GM23248 (cell line): ENCODE measurements at regions not wholly inside any gene's neighbourhood (a gene's known extent, or its start where the extent isn't known, plus 50 kb on each side); places are given as distances from the start of the nearest gene placed in this dataset.

Experiments
- DNase-seq: peaks from one replicate; pipeline ENCODE4 v3.0.0-alpha.2; 2015
- H2AFZ ChIP-seq: fragments of 200-600 bp; sonication (generic); 2 replicates; pipeline ENCODE4 v1.6.1; 2016; ENCODE audit warnings: antibody characterized with exemption
- H3F3A ChIP-seq: fragments of 200-600 bp; sonication (generic); 2 replicates; pipeline ENCODE4 v1.6.1; 2016; ENCODE audit warnings: mild to moderate bottlenecking, antibody characterized with exemption, mixed run types; ENCODE audit not compliant: insufficient read depth
- H3K27ac ChIP-seq: fragments of 200-600 bp; sonication (generic); 2 replicates; pipeline ENCODE4 v1.5.1; 2016; ENCODE audit warnings: mild to moderate bottlenecking
- H3K27me3 ChIP-seq: fragments of 200-600 bp; sonication (generic); replicated peaks from 2 replicates; pipeline ENCODE4 v1.6.1; 2016; ENCODE audit warnings: mild to moderate bottlenecking; ENCODE audit not compliant: insufficient read depth
- H3K36me3 ChIP-seq: fragments of 200-600 bp; sonication (generic); 2 replicates; pipeline ENCODE4 v1.6.1; 2016; ENCODE audit warnings: low read depth, mild to moderate bottlenecking
- H3K4me1 ChIP-seq: fragments of 200-600 bp; sonication (generic); 2 replicates; pipeline ENCODE4 v1.6.1; 2016; ENCODE audit warnings: mild to moderate bottlenecking; ENCODE audit not compliant: insufficient read depth
- H3K4me2 ChIP-seq: fragments of 200-600 bp; sonication (generic); one replicate; pipeline ENCODE4 v1.6.1; 2016; ENCODE audit warnings: mild to moderate bottlenecking; ENCODE audit not compliant: unreplicated experiment
- H3K4me3 ChIP-seq: fragments of 200-600 bp; sonication (generic); 2 replicates; pipeline ENCODE4 v1.5.1; 2016; ENCODE audit warnings: mild to moderate bottlenecking
- H3K79me2 ChIP-seq: fragments of 200-600 bp; sonication (generic); 2 replicates; pipeline ENCODE4 v1.6.1; 2016; ENCODE audit warnings: mild to moderate bottlenecking; ENCODE audit not compliant: insufficient read depth
- H3K9ac ChIP-seq: fragments of 200-600 bp; sonication (generic); 2 replicates; pipeline ENCODE4 v1.6.1; 2016; ENCODE audit warnings: mild to moderate bottlenecking
- H3K9me2 ChIP-seq: fragments of 200-600 bp; sonication (generic); 2 replicates; pipeline ENCODE4 v1.6.1; 2016; ENCODE audit warnings: mixed run types, mild to moderate bottlenecking, moderate library complexity; ENCODE audit not compliant: insufficient read depth
- H3K9me3 ChIP-seq: fragments of 200-600 bp; sonication (generic); one replicate; pipeline ENCODE4 v1.6.1; 2017; ENCODE audit warnings: low read depth
- H4K20me1 ChIP-seq: fragments of 200-600 bp; sonication (generic); 2 replicates; pipeline ENCODE4 v1.6.0; 2016; ENCODE audit not compliant: insufficient read depth
- EZH2 ChIP-seq: fragments of 200-600 bp; sonication (generic); IDR thresholded peaks from 2 replicates; pipeline ENCODE4 v1.6.1; 2018; ENCODE audit warnings: antibody characterized with exemption, mild to moderate bottlenecking; ENCODE audit not compliant: insufficient read depth, poor library complexity, severe bottlenecking
- EZH2phosphoT487 ChIP-seq: fragments of 200-600 bp; sonication (generic); IDR thresholded peaks from 2 replicates; pipeline ENCODE4 v1.6.1; 2018; ENCODE audit warnings: antibody characterized with exemption, moderate library complexity, mild to moderate bottlenecking, low read depth; ENCODE audit not compliant: insufficient read depth
- WGBS, 2 experiments: methylation state at CpG; one replicate each; pipeline ENCODE4 v1.1.6; 2015 to 2017; ENCODE audit warnings: low lambda C conversion rate in 2 of 2, low coverage in 1 of 2; ENCODE audit errors: missing lambda C conversion rate in 2 of 2; 5-methylcytosine and 5-hydroxymethylcytosine counted together
- in situ Hi-C: fragments of 300-500 bp; cut with MboI; formaldehyde crosslinking; loops from 2 replicates; pipeline ENCODE4 v1.15.0; 2020

DNA sequence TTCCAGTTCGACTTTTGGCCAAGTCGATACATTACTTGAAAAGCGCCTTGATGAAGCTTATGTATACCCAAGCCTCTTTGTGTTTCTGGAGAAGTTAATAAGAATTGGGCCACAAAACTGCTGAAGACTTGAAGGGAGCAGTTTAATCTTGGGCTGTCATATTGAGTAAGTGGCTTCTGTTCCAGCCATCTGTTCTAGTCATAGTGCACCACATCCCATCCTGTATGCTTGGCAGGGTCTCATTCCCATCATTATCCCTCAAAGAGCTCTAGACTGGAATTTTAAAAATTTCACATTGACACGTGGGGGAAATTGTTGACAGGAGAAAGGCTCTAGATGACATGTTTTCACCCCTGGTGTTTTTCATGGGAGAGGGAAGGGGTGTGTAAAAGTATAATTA is 196.6 kb upstream of the PLPP4 start:
- no peaks in the 10 kb centered on the region for H3F3A ChIP-seq
- H3K4me1 ChIP-seq: no peaks in the 10 kb centered on the region
- no peak overlapping the region for H3K4me3 ChIP-seq
- no peak overlapping the region for H3K27ac ChIP-seq
- no peaks in the 10 kb centered on the region for H3K9me3 ChIP-seq
- TF ChIP-seq EZH2 (no peak), EZH2phosphoT487 (no peak)
- H3K4me2 ChIP-seq: no peak overlapping the region
- no peaks in the 10 kb centered on the region for H3K36me3 ChIP-seq
- H4K20me1 ChIP-seq: no peaks in the 10 kb centered on the region
- H3K9me2 ChIP-seq: no peaks in the 10 kb centered on the region
- WGBS, 2 experiments: 17 to 28% methylated on average over 4 of the region's 4 CpGs
- H3K79me2 ChIP-seq: no peaks in the 10 kb centered on the region
- H3K27me3 ChIP-seq: no peaks in the 10 kb centered on the region
- H2AFZ ChIP-seq: no peak overlapping the region
- no peak overlapping the region for H3K9ac ChIP-seq
- in situ Hi-C loops: no loop called here
- DNase-seq: no peak

GRCh38 chr10:120262857-120263547 is 194.0 kb upstream of the PLPP4 start:
- peak; percentile 24 for DNase-seq
- no peak overlapping the region for H3K9ac ChIP-seq
- no peak overlapping the region for H3K4me2 ChIP-seq
- H3K79me2 ChIP-seq: no peaks in the 10 kb centered on the region
- no peaks in the 10 kb centered on the region for H3F3A ChIP-seq
- H4K20me1 ChIP-seq: no peaks in the 10 kb centered on the region
- WGBS, 2 experiments: 9 to 15% methylated on average over 1 of the region's 1 CpG
- H3K4me3 ChIP-seq: no peak overlapping the region
- H2AFZ ChIP-seq: no peak overlapping the region
- no peak for TF ChIP-seq EZH2phosphoT487
- no peaks in the 10 kb centered on the region for H3K9me3 ChIP-seq
- no peaks in the 10 kb centered on the region for H3K9me2 ChIP-seq
- no peaks in the 10 kb centered on the region for H3K27me3 ChIP-seq
- H3K36me3 ChIP-seq: no peaks in the 10 kb centered on the region
- H3K27ac ChIP-seq: no peak overlapping the region
- in situ Hi-C loops: no loop called here
- H3K4me1 ChIP-seq: no peaks in the 10 kb centered on the region

- 29 to 34% methylated on average over 3 of the region's 3 CpGs for WGBS, 2 experiments
- H3K4me3 ChIP-seq: no peak overlapping the region
- no peak for DNase-seq
- H3K27me3 ChIP-seq: no peaks in the 10 kb centered on the region
- in situ Hi-C loops: no loop called here
- TF ChIP-seq EZH2phosphoT487 (no peak), EZH2 (no peak)
- H2AFZ ChIP-seq: no peak overlapping the region
- H3K9ac ChIP-seq: no peak overlapping the region
- H3K9me2 ChIP-seq: no peaks in the 10 kb centered on the region
- no peaks in the 10 kb centered on the region for H3F3A ChIP-seq
- H3K4me2 ChIP-seq: no peak overlapping the region
- H4K20me1 ChIP-seq: no peaks in the 10 kb centered on the region
- no peaks in the 10 kb centered on the region for H3K9me3 ChIP-seq
- H3K27ac ChIP-seq: no peak overlapping the region
- no peaks in the 10 kb centered on the region for H3K79me2 ChIP-seq
- H3K36me3 ChIP-seq: no peaks in the 10 kb centered on the region
- H3K4me1 ChIP-seq: no peaks in the 10 kb centered on the region
Measured at GRCh38 chr10:120266022-120266421, 191.0 kb upstream of the PLPP4 start.

DNA sequence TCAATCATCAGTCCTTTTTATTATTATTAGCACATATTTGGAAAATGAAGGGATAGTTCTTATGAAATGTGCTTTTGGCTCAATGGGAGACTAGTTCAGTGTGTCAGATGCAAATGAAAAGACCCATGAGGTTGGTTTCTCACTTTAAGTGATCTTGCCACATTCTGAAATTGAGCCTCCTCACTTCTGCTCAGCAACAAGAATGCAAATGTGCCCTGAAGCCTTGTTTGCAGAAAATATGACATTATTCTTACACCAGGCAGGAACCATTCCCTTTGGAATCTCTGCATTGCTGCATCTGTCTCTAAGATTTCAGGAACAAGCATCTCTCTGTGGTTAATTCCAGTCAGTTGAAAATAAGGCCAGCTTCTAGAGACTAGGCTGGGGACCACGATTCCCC is 186.1 kb upstream of the PLPP4 start:
- Histone ChIP-seq H3K36me3 (no peaks in the 10 kb centered on the region), H3F3A (no peaks in the 10 kb centered on the region), H4K20me1 (no peaks in the 10 kb centered on the region), H3K4me2 (no peak overlapping the region), H3K27ac (no peak overlapping the region), H3K9me3 (no peaks in the 10 kb centered on the region), H3K27me3 (no peaks in the 10 kb centered on the region), H3K9ac (no peak overlapping the region), H2AFZ (no peak overlapping the region), H3K9me2 (no peaks in the 10 kb centered on the region), H3K4me3 (no peak overlapping the region), H3K4me1 (no peaks in the 10 kb centered on the region), H3K79me2 (no peaks in the 10 kb centered on the region)
- WGBS, 2 experiments: 5 to 13% methylated on average over 1 of the region's 1 CpG
- no peak for TF ChIP-seq EZH2
- in situ Hi-C loops: no loop called here
- no peak for DNase-seq

GRCh38 chr10:120271696-120272095 is 185.3 kb upstream of the PLPP4 start:
- Histone ChIP-seq H3K79me2 (no peaks in the 10 kb centered on the region), H3K9ac (no peak overlapping the region), H3K4me2 (no peak overlapping the region), H3K9me2 (no peaks in the 10 kb centered on the region), H3K36me3 (no peaks in the 10 kb centered on the region), H2AFZ (no peak overlapping the region), H3K4me3 (no peak overlapping the region), H3K9me3 (no peaks in the 10 kb centered on the region), H3K4me1 (no peaks in the 10 kb centered on the region), H3K27ac (no peak overlapping the region), H3K27me3 (no peaks in the 10 kb centered on the region), H4K20me1 (no peaks in the 10 kb centered on the region), H3F3A (no peaks in the 10 kb centered on the region)
- no peak for DNase-seq
- no peak for TF ChIP-seq EZH2
- no peak for TF ChIP-seq EZH2phosphoT487
- in situ Hi-C loops: no loop called here
